ENCODE measurements at regions not wholly inside any gene's neighbourhood (a gene's known extent, or its start where the extent isn't known, plus 50 kb on each side); places are given as distances from the start of the nearest gene placed in this dataset.

GRCh38 chr2:217684431-217685254, 318.2 kb downstream of the TNS1 start:
- H3K27me3 ChIP-seq (ENCODE audit: insufficient read depth, low read length, poor library complexity) = no peaks in the 10 kb centered on the region
- no peak overlapping the region for H3K27ac ChIP-seq (ENCODE audit: low read length)
- H3K79me2 ChIP-seq (ENCODE audit: insufficient read depth, low read length) = no peaks in the 10 kb centered on the region
- DNase-seq = no peak
- H3K4me1 ChIP-seq (ENCODE audit: insufficient read depth, low read length) = no peaks in the 10 kb centered on the region
- no peak overlapping the region for H3K4me3 ChIP-seq (ENCODE audit: low read depth in 1 of 2, low read length in 2 of 2)
- no peak for TF ChIP-seq CTCF (IDR thresholded peaks at IDR 0.05; ENCODE audit: borderline replicate concordance, extremely low read depth, low read length, poor library complexity, severe bottlenecking)
- no peak for TF ChIP-seq EZH2 (IDR thresholded peaks at IDR 0.05; ENCODE audit: borderline replicate concordance, low read depth, low read length, severe bottlenecking)
- H3K9ac ChIP-seq (ENCODE audit: low read depth, low read length) = no peak overlapping the region
- no peaks in the 10 kb centered on the region for H3K36me3 ChIP-seq (ENCODE audit: insufficient read depth, low read length)
- no peaks in the 10 kb centered on the region for H3K9me3 ChIP-seq (ENCODE audit: insufficient read depth, low read length, severe bottlenecking)
- H3K4me2 ChIP-seq (ENCODE audit: insufficient read depth, low read length) = no peak overlapping the region
- no peak for ATAC-seq (ENCODE audit: insufficient read depth, low read depth)
- H2AFZ ChIP-seq (ENCODE audit: low read depth, low read length) = no peak overlapping the region
- H4K20me1 ChIP-seq (ENCODE audit: insufficient read depth, low read length) = no peaks in the 10 kb centered on the region

DNA sequence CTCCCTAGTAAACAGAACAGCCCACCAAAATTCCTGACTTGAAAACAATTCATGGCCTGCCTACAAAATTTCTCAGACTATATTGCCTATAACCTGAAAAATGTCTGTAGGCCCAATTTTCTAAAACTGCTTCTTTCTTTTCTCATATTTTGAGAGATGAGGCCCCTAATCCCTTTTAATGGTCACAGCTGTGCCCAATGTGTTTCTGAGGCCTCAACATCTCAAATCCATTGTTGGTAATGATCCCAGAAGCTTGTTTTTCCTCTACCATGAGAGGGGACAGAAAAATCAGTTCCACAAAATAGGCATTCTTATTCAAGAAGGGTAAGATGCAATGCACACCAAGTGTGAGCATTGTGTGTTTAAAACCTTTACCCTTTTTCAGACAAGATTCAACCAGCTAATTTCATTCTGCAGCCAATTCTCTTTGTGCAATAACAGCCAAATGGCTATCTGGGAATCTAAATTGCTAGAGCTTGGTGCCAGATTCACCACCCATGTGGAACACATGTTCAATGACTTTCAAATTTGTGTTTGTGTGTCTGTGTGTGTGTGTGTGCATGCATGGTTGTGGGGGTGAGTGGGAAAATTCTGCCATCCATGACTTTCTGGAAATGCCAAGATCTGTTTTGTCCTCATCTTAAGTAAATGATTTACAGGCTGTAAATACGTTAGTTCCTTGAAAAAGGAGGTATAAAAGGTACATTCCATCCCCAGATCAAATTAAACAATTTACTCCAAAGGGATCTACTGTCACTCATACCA, 319.5 kb downstream of the TNS1 start:
- H3K9ac ChIP-seq (ENCODE audit: low read depth, low read length) = no peak overlapping the region
- no peak overlapping the region for H3K4me2 ChIP-seq (ENCODE audit: insufficient read depth, low read length)
- TF ChIP-seq CTCF (IDR thresholded peaks at IDR 0.05; ENCODE audit: borderline replicate concordance, extremely low read depth, low read length, poor library complexity, severe bottlenecking) = no peak
- no peak for TF ChIP-seq EZH2 (IDR thresholded peaks at IDR 0.05; ENCODE audit: borderline replicate concordance, low read depth, low read length, severe bottlenecking)
- no peak overlapping the region for H3K4me3 ChIP-seq (ENCODE audit: low read depth in 1 of 2, low read length in 2 of 2)
- no peaks in the 10 kb centered on the region for H3K9me3 ChIP-seq (ENCODE audit: insufficient read depth, low read length, severe bottlenecking)
- H4K20me1 ChIP-seq (ENCODE audit: insufficient read depth, low read length) = no peaks in the 10 kb centered on the region
- H3K27me3 ChIP-seq (ENCODE audit: insufficient read depth, low read length, poor library complexity) = no peaks in the 10 kb centered on the region
- no peak overlapping the region for H3K27ac ChIP-seq (ENCODE audit: low read length)
- no peaks in the 10 kb centered on the region for H3K4me1 ChIP-seq (ENCODE audit: insufficient read depth, low read length)
- no peak for DNase-seq
- H3K36me3 ChIP-seq (ENCODE audit: insufficient read depth, low read length) = no peaks in the 10 kb centered on the region
- H2AFZ ChIP-seq (ENCODE audit: low read depth, low read length) = no peak overlapping the region
- ATAC-seq (ENCODE audit: insufficient read depth, low read depth) = no peak
- no peaks in the 10 kb centered on the region for H3K79me2 ChIP-seq (ENCODE audit: insufficient read depth, low read length)

DNA sequence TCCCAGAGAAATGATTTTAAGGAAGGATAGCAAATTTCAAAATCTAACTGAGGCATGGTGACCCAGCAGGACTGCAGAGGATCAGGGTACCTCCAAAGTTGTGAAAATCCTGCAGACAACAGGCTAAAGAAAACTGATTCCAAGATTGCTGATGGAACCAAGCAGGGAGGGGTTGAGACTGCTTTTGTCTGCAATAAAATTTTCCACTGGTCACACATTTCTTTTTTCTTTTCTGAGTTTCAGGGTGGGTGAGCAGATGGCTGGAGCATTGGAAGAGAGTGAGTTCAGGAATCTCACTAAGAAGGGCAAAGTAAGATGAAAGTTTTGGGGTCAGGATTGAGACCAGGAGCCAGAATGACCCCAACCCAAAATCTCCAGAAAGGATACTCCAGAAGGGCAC, 321.0 kb downstream of the TNS1 start:
- Histone ChIP-seq H4K20me1 (ENCODE audit: insufficient read depth, low read length) (no peaks in the 10 kb centered on the region), H3K36me3 (ENCODE audit: insufficient read depth, low read length) (no peaks in the 10 kb centered on the region), H3K4me3 (ENCODE audit: low read depth in 1 of 2, low read length in 2 of 2) (no peak overlapping the region), H3K27ac (ENCODE audit: low read length) (no peak overlapping the region), H3K9ac (ENCODE audit: low read depth, low read length) (no peak overlapping the region), H3K79me2 (ENCODE audit: insufficient read depth, low read length) (no peaks in the 10 kb centered on the region), H3K4me1 (ENCODE audit: insufficient read depth, low read length) (no peaks in the 10 kb centered on the region), H2AFZ (ENCODE audit: low read depth, low read length) (no peak overlapping the region), H3K4me2 (ENCODE audit: insufficient read depth, low read length) (no peak overlapping the region), H3K27me3 (ENCODE audit: insufficient read depth, low read length, poor library complexity) (no peaks in the 10 kb centered on the region), H3K9me3 (ENCODE audit: insufficient read depth, low read length, severe bottlenecking) (no peaks in the 10 kb centered on the region)
- TF ChIP-seq EZH2 (IDR thresholded peaks at IDR 0.05; ENCODE audit: borderline replicate concordance, low read depth, low read length, severe bottlenecking) (no peak), CTCF (IDR thresholded peaks at IDR 0.05; ENCODE audit: borderline replicate concordance, extremely low read depth, low read length, poor library complexity, severe bottlenecking) (no peak)
- no peak for ATAC-seq (ENCODE audit: insufficient read depth, low read depth)
- DNase-seq = no peak
